Keratinocyte (primary cell): ENCODE measurements at regions not wholly inside any gene's neighbourhood (a gene's known extent, or its start where the extent isn't known, plus 50 kb on each side); places are given as distances from the start of the nearest gene placed in this dataset.

ENCODE experiments used
- DNase-seq: peaks from one replicate; pipeline ENCODE4 v3.0.0-alpha.2; 2011; ENCODE audit warnings: low read depth, missing footprints, low spot score
- FAIRE-seq: peaks from 2 replicates; lab custom pipeline; 2011; peaks lifted over from hg19 to GRCh38; lab: Jason Lieb, UNC
- H2AFZ ChIP-seq: 2 replicates; pipeline ENCODE4 v1.6.0; 2012; ENCODE audit warnings: low read length, control low read depth, inconsistent platforms; ENCODE audit not compliant: control insufficient read depth
- H3K27ac ChIP-seq: 2 replicates; pipeline ENCODE4 v1.5.1; 2011; ENCODE audit warnings: low read length; ENCODE audit not compliant: control insufficient read depth, insufficient read depth
- H3K27me3 ChIP-seq: 3 replicates; pipeline ENCODE4 v1.6.0; 2011; ENCODE audit warnings: low read length; ENCODE audit not compliant: control insufficient read depth, insufficient read depth; ENCODE audit errors: extremely low read depth
- H3K36me3 ChIP-seq, 2 experiments: 2 replicates in 1 of 2; 3 replicates in 1 of 2; pipeline ENCODE4 v1.5.1; 2011; ENCODE audit warnings: low read length in 2 of 2, mild to moderate bottlenecking in 1 of 2; ENCODE audit not compliant: control insufficient read depth in 2 of 2, insufficient read depth in 2 of 2; ENCODE audit errors: extremely low read depth in 1 of 2
- H3K4me1 ChIP-seq: 3 replicates; pipeline ENCODE4 v1.5.1; 2011; ENCODE audit warnings: low read length; ENCODE audit not compliant: control insufficient read depth, insufficient read depth; ENCODE audit errors: extremely low read depth
- H3K4me2 ChIP-seq: 3 replicates; pipeline ENCODE4 v1.6.0; 2011; ENCODE audit warnings: low read depth, low read length; ENCODE audit not compliant: control insufficient read depth, insufficient read depth; ENCODE audit errors: extremely low read depth
- H3K4me3 ChIP-seq, 3 experiments: fragments of 200-600 bp in 1 of 3; sonication (generic) in 1 of 3; 2 replicates in 2 of 3; 3 replicates in 1 of 3; pipeline ENCODE4 v1.5.1; 2011 to 2016; ENCODE audit warnings: low read length in 3 of 3, mild to moderate bottlenecking in 3 of 3, control low read depth in 2 of 3, inconsistent platforms in 1 of 3, low read depth in 1 of 3, mixed read lengths in 1 of 3, mixed run types in 1 of 3, moderate library complexity in 1 of 3; ENCODE audit not compliant: control insufficient read depth in 2 of 3, insufficient read depth in 2 of 3; ENCODE audit errors: extremely low read depth in 1 of 3
- H3K79me2 ChIP-seq: 2 replicates; pipeline ENCODE4 v1.6.0; 2012; ENCODE audit warnings: low read length; ENCODE audit not compliant: control insufficient read depth, insufficient read depth
- H3K9ac ChIP-seq: 3 replicates; pipeline ENCODE4 v1.6.0; 2011; ENCODE audit warnings: low read length; ENCODE audit not compliant: control insufficient read depth, insufficient read depth; ENCODE audit errors: extremely low read depth
- H3K9me1 ChIP-seq: 3 replicates; pipeline ENCODE4 v1.6.0; 2011; ENCODE audit warnings: low read length; ENCODE audit not compliant: control insufficient read depth, insufficient read depth; ENCODE audit errors: extremely low read depth
- H3K9me3 ChIP-seq: 2 replicates; pipeline ENCODE4 v1.5.1; 2012; ENCODE audit warnings: low read depth, low read length; ENCODE audit not compliant: control insufficient read depth
- H4K20me1 ChIP-seq: 3 replicates; pipeline ENCODE4 v1.6.0; 2011; ENCODE audit warnings: low read length; ENCODE audit not compliant: control insufficient read depth, insufficient read depth; ENCODE audit errors: extremely low read depth
- CTCF ChIP-seq, 3 experiments: IDR thresholded peaks in 1 of 3; conservative IDR thresholded peaks in 1 of 3; optimal IDR thresholded peaks in 1 of 3; 2 replicates in 2 of 3; 3 replicates in 1 of 3; pipeline versions ENCODE3 to v1.5.1; 2011; ENCODE audit warnings: low read length in 3 of 3, mild to moderate bottlenecking in 3 of 3, moderate library complexity in 2 of 3, control low read depth in 1 of 3, inconsistent platforms in 1 of 3; ENCODE audit not compliant: insufficient read depth in 2 of 3; ENCODE audit errors: extremely low read depth in 1 of 3
- EZH2 ChIP-seq: IDR thresholded peaks from one replicate; pipeline ENCODE4 v1.6.1; 2012; ENCODE audit warnings: inconsistent platforms, mild to moderate bottlenecking, low read length, moderate library complexity
- dilution Hi-C: fragments of 300-500 bp; cut with MboI; formaldehyde crosslinking; loops from one replicate; pipeline ENCODE4 v1.7.0; 2020; ENCODE audit warnings: low sequenced_read_pairs; ENCODE audit not compliant: extremely low pct_ligation_motif_present

- no peak for FAIRE-seq
- dilution Hi-C loops = no loop called here
- no peak overlapping the region for H3K9ac ChIP-seq
- no peaks in the 10 kb centered on the region for H3K27me3 ChIP-seq
- no peaks in the 10 kb centered on the region for H3K4me1 ChIP-seq
- no peak overlapping the region for H3K27ac ChIP-seq
- TF ChIP-seq EZH2 (no peak), CTCF (optimal IDR thresholded peaks at IDR 0.05 in 1 of 3, IDR thresholded peaks at IDR 0.05 in 1 of 3, conservative IDR thresholded peaks at IDR 0.05 in 1 of 3; ENCODE audit: extremely low read depth in 1 of 3, insufficient read depth in 2 of 3, low read length in 3 of 3) (no peak)
- DNase-seq = no peak
- peaks cover 6% of the 10 kb centered on the region for H3K9me3 ChIP-seq
- no peaks in the 10 kb centered on the region for H3K79me2 ChIP-seq
- no peak overlapping the region for H2AFZ ChIP-seq
- no peaks in the 10 kb centered on the region for H3K9me1 ChIP-seq
- no peaks in the 10 kb centered on the region for H4K20me1 ChIP-seq
- H3K4me2 ChIP-seq = no peak overlapping the region
- no peaks in the 10 kb centered on the region for H3K36me3 ChIP-seq
- H3K4me3 ChIP-seq = no peak overlapping the region
Measured at GRCh38 chr7:156104501-156105336, 292.5 kb upstream of the SHH start.

- no peak for DNase-seq
- Histone ChIP-seq H3K9me3 (peaks cover 6% of the 10 kb centered on the region), H3K36me3 (no peaks in the 10 kb centered on the region), H3K27me3 (no peaks in the 10 kb centered on the region), H3K4me1 (no peaks in the 10 kb centered on the region), H3K79me2 (no peaks in the 10 kb centered on the region), H4K20me1 (no peaks in the 10 kb centered on the region), H3K9me1 (no peaks in the 10 kb centered on the region), H2AFZ (no peak overlapping the region), H3K27ac (no peak overlapping the region), H3K9ac (no peak overlapping the region), H3K4me2 (no peak overlapping the region), H3K4me3 (no peak overlapping the region)
- TF ChIP-seq EZH2 (no peak), CTCF (optimal IDR thresholded peaks at IDR 0.05 in 1 of 3, IDR thresholded peaks at IDR 0.05 in 1 of 3, conservative IDR thresholded peaks at IDR 0.05 in 1 of 3; ENCODE audit: extremely low read depth in 1 of 3, insufficient read depth in 2 of 3, low read length in 3 of 3) (no peak)
- dilution Hi-C loops = no loop called here
- FAIRE-seq = no peak
Measured at GRCh38 chr7:156102267-156102666, 290.0 kb upstream of the SHH start.
